ENCODE measurements at regions not wholly inside any gene's neighbourhood (a gene's known extent, or its start where the extent isn't known, plus 50 kb on each side); places are given as distances from the start of the nearest gene placed in this dataset.

DNA sequence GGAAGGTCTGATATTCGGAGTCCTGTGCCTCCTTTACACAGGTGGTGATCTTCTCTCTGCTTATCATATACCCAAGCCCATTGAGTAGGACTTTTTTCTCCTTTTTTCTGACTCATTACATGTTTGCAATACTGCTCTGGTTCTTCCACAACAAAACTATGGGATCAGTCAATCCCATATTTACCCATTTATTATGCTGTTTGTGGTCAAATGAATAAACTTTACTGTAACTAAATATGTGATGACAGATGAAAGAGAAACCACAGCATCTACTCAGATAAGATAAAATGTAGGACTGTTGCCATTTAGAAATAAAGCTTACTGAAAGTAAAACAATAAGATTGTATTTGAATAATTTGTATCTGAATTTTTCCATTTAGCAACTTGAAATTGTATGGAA, 958.7 kb upstream of the FAT3 start:
- no peaks in the 10 kb centered on the region for H3K9me3 ChIP-seq (ENCODE audit: low read depth)
- WGBS (ENCODE audit: low lambda C conversion rate, missing lambda C conversion rate) = 83% methylated on average over 1 of the region's 1 CpG
- H2AFZ ChIP-seq = no peak overlapping the region
- TF ChIP-seq, protein P1, sequence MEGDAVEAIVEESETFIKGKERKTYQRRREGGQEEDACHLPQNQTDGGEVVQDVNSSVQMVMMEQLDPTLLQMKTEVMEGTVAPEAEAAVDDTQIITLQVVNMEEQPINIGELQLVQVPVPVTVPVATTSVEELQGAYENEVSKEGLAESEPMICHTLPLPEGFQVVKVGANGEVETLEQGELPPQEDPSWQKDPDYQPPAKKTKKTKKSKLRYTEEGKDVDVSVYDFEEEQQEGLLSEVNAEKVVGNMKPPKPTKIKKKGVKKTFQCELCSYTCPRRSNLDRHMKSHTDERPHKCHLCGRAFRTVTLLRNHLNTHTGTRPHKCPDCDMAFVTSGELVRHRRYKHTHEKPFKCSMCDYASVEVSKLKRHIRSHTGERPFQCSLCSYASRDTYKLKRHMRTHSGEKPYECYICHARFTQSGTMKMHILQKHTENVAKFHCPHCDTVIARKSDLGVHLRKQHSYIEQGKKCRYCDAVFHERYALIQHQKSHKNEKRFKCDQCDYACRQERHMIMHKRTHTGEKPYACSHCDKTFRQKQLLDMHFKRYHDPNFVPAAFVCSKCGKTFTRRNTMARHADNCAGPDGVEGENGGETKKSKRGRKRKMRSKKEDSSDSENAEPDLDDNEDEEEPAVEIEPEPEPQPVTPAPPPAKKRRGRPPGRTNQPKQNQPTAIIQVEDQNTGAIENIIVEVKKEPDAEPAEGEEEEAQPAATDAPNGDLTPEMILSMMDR (IDR thresholded peaks at IDR 0.05; ENCODE audit: poor library complexity) = no peak
- TF ChIP-seq EZH2 (IDR thresholded peaks at IDR 0.05; ENCODE audit: borderline replicate concordance) (no peak), EZH2phosphoT487 (IDR thresholded peaks at IDR 0.05; ENCODE audit: low read depth, severe bottlenecking, unreplicated experiment) (no peak)
- H3K4me1 ChIP-seq (ENCODE audit: insufficient read depth) = no peaks in the 10 kb centered on the region
- no peaks in the 10 kb centered on the region for H3K9me2 ChIP-seq (replicated peaks; ENCODE audit: insufficient read depth)
- no peaks in the 10 kb centered on the region for H4K20me1 ChIP-seq (ENCODE audit: insufficient read depth, poor library complexity, severe bottlenecking)
- no peaks in the 10 kb centered on the region for H3K36me3 ChIP-seq (replicated peaks; ENCODE audit: insufficient read depth, low read depth)
- no peaks in the 10 kb centered on the region for H3K79me2 ChIP-seq
- H3K27ac ChIP-seq = no peak overlapping the region
- no peaks in the 10 kb centered on the region for H3K27me3 ChIP-seq
- no peak for DNase-seq (ENCODE audit: low spot score)
- H3K4me3 ChIP-seq = no peak overlapping the region
- no peak overlapping the region for H3K4me2 ChIP-seq

DNA sequence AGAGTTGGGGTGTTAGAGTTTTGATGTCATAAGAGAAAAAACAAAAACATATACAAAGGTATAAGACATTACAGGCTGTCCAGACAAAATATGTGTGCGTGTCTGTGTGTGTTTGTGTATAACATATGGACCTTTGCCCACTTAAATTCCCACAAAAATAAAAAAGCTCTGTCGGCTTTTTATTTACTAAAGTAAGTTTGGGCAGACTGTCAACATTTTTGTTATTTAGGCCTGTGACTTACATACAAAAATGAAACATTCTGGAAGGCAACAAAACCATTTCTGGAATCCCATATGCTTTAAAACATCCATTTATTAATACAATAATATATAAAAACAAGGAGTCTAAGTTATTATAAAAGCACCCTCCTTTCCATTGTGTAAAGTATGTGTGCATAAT, 960.1 kb upstream of the FAT3 start:
- Histone ChIP-seq H3K79me2 (no peaks in the 10 kb centered on the region), H3K36me3 (replicated peaks; ENCODE audit: insufficient read depth, low read depth) (no peaks in the 10 kb centered on the region), H3K4me2 (no peak overlapping the region), H4K20me1 (ENCODE audit: insufficient read depth, poor library complexity, severe bottlenecking) (no peaks in the 10 kb centered on the region), H2AFZ (no peak overlapping the region), H3K27ac (no peak overlapping the region), H3K4me3 (no peak overlapping the region), H3K27me3 (no peaks in the 10 kb centered on the region), H3K9me2 (replicated peaks; ENCODE audit: insufficient read depth) (no peaks in the 10 kb centered on the region), H3K9me3 (ENCODE audit: low read depth) (no peaks in the 10 kb centered on the region), H3K4me1 (ENCODE audit: insufficient read depth) (no peaks in the 10 kb centered on the region)
- DNase-seq (ENCODE audit: low spot score) = no peak
- WGBS (ENCODE audit: low lambda C conversion rate, missing lambda C conversion rate) = 68% methylated on average over 2 of the region's 2 CpGs
- TF ChIP-seq EZH2 (IDR thresholded peaks at IDR 0.05; ENCODE audit: borderline replicate concordance) (no peak), EZH2phosphoT487 (IDR thresholded peaks at IDR 0.05; ENCODE audit: low read depth, severe bottlenecking, unreplicated experiment) (no peak)
- TF ChIP-seq, protein P1 (IDR thresholded peaks at IDR 0.05; ENCODE audit: poor library complexity) = no peak

GRCh38 chr11:91263496-91264365, 960.9 kb upstream of the FAT3 start:
- Histone ChIP-seq H3K27ac (no peak overlapping the region), H3K9me3 (ENCODE audit: low read depth) (no peaks in the 10 kb centered on the region), H3K9me2 (replicated peaks; ENCODE audit: insufficient read depth) (no peaks in the 10 kb centered on the region), H3K36me3 (replicated peaks; ENCODE audit: insufficient read depth, low read depth) (no peaks in the 10 kb centered on the region), H3K27me3 (no peaks in the 10 kb centered on the region), H4K20me1 (ENCODE audit: insufficient read depth, poor library complexity, severe bottlenecking) (no peaks in the 10 kb centered on the region), H3K4me3 (no peak overlapping the region), H3K4me1 (ENCODE audit: insufficient read depth) (no peaks in the 10 kb centered on the region), H3K4me2 (no peak overlapping the region), H3K79me2 (no peaks in the 10 kb centered on the region), H2AFZ (peak overlapping the region; percentile 5)
- DNase-seq (ENCODE audit: low spot score) = no peak
- TF ChIP-seq EZH2phosphoT487 (IDR thresholded peaks at IDR 0.05; ENCODE audit: low read depth, severe bottlenecking, unreplicated experiment) (no peak), EZH2 (IDR thresholded peaks at IDR 0.05; ENCODE audit: borderline replicate concordance) (no peak)
- TF ChIP-seq, protein P1 (IDR thresholded peaks at IDR 0.05; ENCODE audit: poor library complexity) = no peak
- WGBS (ENCODE audit: low lambda C conversion rate, missing lambda C conversion rate) = 63% methylated on average over 9 of the region's 9 CpGs

Measured in hepatocyte (in vitro differentiated cells).